CD4-positive, alpha-beta T cell treated with Interleukin-17A for 1 hour (primary cell): ENCODE measurements at regions not wholly inside any gene's neighbourhood (a gene's known extent, or its start where the extent isn't known, plus 50 kb on each side); places are given as distances from the start of the nearest gene placed in this dataset.

Experiments used
- DNase-seq: peaks from one replicate; pipeline ENCODE4 v3.0.0-alpha.2; 2020

- DNase-seq = no peak
These were observed 285.8 kb downstream of the NPIPA8 start for GRCh38 chr16:18050777-18051176.

DNA sequence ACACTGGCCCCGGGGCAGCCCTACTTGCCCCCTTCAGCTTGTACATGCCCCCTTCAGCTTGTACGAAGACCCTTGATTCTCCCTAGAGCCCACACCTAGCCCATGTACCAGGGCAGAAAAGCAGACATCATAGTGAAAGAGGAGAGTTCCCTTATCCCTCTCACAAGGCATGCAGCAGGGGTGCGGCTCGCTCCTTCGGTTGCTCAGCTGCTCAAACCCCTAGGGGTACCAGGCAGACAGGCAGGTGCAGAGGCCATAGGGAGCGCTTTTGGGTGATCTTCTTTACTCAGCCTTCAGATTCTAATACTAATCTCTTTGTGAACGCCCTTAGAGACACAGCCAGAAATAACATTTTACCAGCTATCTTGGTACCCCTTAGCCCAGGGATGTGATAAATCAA, 286.3 kb downstream of the NPIPA8 start:
- no peak for DNase-seq

- no peak for DNase-seq
These were observed 286.9 kb downstream of the NPIPA8 start for GRCh38 chr16:18049547-18050133.

GRCh38 chr16:18048853-18049546, 287.5 kb downstream of the NPIPA8 start:
- DNase-seq = no peak

- DNase-seq = no peak
These were observed 288.8 kb downstream of the NPIPA8 start for GRCh38 chr16:18047761-18048160.

DNA sequence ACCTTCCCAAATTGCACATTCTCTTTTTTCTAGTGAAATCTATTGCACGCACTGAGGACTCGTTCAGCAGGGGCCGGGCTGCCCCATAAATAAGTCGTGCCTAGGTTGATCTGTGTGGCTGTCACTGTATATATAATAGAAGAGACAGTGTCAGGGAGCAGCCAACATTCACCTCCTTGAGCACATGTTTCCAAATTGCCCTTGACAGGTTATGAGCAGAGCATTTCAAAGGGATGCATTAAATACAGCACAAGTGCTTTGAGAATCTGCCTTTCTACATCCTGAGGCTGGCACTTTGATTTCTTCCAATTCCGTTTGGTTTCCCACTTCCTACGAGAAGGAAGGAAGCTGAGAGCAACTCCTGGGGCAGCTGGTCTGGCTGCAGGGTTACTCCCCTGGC, 291.2 kb downstream of the NPIPA8 start:
- DNase-seq = no peak

GRCh38 chr16:18041864-18042834, 294.4 kb downstream of the NPIPA8 start:
- no peak for DNase-seq

- DNase-seq = no peak
These were observed 296.6 kb downstream of the NPIPA8 start for GRCh38 chr16:18039931-18040330.

GRCh38 chr16:18037051-18037450, 299.5 kb downstream of the NPIPA8 start:
- no peak for DNase-seq

- DNase-seq = no peak
These were observed 311.9 kb downstream of the NPIPA8 start for GRCh38 chr16:18024611-18025010.

DNA sequence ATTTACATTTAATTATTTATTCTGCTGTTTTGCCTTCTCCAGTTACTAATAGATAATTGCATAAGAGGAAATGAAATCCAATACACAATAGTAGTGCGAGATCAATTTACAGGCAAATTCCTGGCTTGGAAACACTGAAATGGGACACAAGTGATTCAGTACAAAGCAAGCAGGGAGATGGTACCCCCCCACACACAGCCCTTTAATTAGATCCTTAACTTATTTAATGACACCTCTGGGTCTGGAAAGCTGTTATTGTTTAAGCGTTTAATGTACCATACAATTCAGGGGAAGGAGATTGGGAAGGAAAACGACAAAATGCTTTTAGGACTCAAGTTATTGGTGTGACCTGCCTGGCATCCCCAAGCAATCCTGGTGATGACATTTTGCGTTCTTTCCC, 318.2 kb downstream of the NPIPA8 start:
- DNase-seq = no peak

DNA sequence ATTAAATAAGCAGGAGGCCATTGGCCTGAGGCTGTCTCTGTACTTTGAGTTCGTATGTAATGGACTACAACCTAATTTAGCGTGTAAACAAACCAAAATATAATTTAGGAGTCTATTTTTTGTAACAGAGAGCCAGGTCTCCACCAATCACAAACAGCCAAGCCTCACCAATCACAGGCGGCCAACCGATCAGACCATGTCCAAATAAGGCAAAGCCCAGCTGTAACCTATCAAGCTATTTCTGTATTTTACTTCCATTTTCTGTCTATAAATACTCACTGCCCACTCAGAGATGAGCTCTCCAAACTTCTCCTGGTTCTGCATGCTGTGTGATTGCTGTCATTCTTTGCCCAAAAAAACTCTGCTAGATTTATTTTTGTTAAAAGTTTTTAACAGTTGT, 322.7 kb downstream of the NPIPA8 start:
- no peak for DNase-seq

DNA sequence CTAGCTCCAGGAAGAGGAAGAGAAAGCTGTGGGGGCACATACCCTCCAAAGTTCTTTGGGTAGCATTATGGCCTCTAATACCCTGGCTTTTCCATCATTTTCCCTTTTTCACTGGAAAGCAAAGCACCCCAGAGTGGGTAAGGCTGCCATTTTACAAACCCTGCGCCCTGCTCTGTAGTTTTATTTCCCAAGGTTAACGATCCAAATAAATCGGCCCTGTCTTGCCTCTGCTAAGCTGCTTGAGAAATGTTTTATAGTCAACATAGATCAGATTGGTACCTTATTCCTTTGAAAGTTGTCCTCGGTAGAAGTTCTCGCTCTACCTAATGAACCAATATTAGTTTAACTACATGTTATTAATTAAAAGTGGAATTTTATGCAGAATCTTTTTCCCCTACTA, 328.2 kb downstream of the NPIPA8 start:
- no peak for DNase-seq

- no peak for DNase-seq
These were observed 333.5 kb downstream of the NPIPA8 start for GRCh38 chr16:18003033-18003432.

DNA sequence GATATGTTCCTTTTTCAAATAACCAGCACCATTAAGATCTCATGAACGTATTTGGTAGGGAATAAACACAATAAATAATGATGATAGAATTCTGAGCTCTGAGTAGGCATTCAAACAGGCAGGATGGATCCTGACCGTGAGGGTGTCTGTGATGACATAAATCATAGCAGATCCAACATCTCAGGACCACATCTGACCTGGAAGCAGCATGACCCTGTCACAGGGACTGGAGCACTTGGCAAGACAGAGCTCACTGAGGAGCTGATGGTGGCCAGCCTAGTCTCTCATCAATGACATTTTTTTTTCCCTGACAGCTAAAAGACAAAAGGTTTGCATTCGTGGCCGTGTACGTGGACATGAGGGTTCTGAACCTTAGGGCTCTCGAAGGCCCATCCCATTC, 337.5 kb downstream of the NPIPA8 start:
- DNase-seq = no peak

- DNase-seq = no peak
These were observed 338.0 kb downstream of the NPIPA8 start for GRCh38 chr16:17998550-17998949.

DNA sequence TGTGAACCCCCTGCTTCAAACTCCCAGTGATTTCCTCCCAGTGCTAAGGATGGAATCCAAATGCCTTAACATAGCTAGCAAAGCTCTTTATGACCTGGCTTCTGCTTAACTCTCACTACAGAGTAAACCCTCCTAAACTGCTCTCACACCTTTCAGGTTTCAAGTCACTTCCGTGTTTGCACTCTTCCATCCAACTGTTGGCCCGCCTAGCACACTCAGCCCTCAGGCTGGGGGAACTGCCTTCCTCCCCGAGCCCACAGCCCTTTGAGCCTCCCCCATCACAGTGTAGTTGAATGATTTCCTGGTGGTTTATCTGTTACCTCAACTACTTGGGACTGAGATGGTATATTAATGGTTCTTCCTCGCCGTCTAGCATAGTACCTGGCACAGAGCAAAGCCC, 342.5 kb downstream of the NPIPA8 start:
- no peak for DNase-seq

DNA sequence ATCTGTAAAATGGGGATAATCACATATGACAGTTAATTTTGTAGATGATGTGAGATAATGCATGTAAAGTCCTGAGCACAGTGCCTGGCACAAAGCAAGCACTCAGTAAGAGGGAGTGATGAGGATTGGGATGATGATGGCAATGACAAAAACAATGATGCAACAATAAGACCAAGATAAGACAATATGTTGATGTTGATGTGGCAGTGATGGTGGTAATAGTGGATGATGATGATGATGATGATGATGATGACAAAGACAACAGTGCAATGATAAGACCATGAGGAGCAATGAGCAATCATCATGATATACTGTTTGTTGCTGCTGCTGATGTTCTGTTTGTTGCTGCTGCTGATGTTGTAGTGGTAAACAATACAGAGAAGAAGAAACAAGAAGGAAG, 344.1 kb downstream of the NPIPA8 start:
- no peak for DNase-seq

GRCh38 chr16:17989255-17989654, 347.3 kb downstream of the NPIPA8 start:
- no peak for DNase-seq

DNA sequence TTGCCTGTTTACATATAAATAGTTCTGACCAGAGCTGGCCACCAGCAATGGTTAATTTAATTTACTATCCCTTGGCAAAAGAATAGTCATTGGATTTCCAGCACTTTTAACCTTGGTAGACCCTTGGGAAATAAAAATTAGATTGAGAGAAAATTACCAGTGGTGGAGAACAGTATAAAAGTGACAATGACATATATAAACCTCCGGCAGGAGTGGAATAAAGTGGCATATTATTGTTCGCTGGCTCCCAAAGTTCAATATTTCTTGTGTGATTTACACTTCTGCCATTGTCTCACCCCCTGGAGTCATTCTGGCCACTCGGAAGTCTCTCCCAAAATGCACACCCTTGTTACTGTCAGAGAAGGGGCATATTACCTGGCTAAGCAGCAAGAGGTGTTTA, 347.7 kb downstream of the NPIPA8 start:
- no peak for DNase-seq

GRCh38 chr16:17986991-17987390, 349.5 kb downstream of the NPIPA8 start:
- DNase-seq = no peak

GRCh38 chr16:17984810-17985209, 351.7 kb downstream of the NPIPA8 start:
- no peak for DNase-seq

DNA sequence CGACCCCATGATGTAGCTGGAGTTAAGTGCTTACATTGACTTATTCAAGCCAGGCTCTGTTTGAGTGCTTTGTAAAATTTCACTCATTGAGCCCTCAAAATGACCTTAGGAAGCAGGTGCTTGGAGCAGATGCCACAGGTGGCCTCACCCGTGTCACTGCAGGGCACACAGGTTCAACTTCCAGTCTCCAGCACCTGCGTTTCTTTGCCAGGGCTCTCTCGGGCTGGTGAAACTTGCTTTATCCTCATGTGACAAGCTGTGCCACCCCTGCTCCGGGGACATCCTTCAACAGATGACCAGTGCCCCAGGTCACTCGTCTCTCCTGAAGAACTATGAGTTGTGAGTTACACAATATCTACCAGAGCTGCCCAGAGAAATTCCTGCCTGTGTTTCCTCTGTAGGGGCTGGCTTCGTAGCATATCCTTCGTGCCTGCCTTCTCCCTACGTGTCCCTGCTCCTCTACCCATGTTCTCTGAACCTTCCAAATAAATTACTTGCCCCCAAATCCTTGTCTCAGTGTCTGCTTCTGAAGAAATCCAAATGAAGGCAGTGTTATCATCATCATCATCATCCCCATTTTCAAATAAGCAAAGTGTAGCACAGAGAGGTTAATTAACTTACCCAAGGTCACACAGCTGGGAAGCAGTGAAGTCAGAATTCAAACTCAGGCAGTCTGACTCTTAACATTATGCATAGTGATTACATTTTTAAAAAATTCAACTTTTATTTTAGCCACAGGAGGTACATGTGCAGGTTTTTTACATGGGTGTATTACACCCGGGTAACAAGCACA, 352.5 kb downstream of the NPIPA8 start:
- no peak for DNase-seq
